CD4-positive, alpha-beta T cell treated with Interleukin-1 beta for 1 hour (primary cell): ENCODE measurements at regions not wholly inside any gene's neighbourhood (a gene's known extent, or its start where the extent isn't known, plus 50 kb on each side); places are given as distances from the start of the nearest gene placed in this dataset.

Experiments
- DNase-seq, 2 donors: peaks; one replicate each; pipeline ENCODE4 v3.0.0-alpha.2; 2020 to 2022

DNA sequence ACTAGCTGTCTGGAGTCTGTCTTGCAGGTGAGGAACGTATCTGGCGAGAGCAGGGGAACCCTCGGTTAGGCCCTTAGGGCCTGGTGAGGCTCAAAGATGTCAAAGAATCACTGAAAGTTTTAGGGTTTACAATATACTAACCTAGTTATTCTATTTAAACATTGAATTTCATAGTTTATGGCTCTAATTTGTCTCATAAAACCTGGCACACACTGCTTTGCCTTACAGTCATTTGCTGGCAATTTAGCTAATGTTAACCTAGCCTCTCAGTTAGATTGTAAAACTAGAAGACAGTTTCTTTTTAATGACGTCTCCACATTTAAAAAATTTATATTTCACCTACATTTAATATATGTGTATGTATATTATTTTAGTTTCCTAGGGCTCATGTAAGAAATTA lies 89.6 kb upstream of the DOCK10 start:
- DNase-seq: no peak

DNA sequence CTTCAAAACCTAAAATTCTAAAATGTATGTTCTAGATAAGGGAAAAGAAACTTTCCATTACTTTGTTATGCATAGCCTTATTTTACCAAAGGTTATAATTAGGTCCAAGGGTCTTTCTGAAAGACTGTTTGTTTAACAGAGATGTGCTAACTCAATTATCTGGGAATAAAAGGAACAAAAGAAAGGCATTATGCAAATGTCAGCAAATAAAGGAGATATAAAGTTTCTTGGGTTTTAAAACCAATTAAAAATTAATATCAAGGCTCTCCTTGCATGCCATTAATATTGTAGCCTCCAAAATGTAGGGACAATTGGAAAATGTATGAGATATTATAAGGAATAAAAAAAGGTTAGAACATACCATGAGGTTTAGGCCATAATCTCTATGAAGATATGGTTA lies 87.8 kb upstream of the DOCK10 start:
- no peak for DNase-seq

DNA sequence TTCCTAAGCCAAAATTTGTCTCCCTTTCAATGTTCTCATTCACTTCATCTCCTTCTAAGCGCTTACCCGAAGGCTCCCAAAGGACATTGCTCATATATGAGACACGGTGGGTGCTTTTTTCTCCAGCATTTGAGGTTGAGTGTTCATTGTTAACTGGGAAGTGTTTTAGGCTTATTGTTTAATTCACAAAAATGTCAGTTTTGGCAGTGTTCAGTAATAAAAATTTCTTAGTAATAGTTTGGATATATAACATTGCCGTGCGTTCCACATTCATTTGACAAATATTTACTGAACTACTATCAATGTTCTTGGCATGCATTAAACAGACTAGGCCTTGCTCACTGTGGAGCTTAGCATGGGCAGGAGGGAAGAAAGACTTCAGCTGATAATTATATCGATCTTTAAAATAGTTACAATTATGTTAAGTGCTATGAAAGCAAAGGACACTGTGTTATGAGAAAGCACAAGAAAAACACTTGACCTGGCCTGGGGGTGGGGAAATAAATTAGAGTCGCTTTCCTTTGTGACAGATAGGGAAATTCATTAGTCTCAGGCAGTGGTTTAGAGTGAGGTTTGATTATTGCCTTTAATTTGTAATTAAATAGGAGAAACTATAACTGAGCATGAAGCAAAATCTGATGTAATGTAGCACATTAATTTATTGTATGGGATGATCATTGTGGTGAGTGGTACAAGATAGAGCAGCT lies 82.2 kb upstream of the DOCK10 start:
- DNase-seq: no peak

DNA sequence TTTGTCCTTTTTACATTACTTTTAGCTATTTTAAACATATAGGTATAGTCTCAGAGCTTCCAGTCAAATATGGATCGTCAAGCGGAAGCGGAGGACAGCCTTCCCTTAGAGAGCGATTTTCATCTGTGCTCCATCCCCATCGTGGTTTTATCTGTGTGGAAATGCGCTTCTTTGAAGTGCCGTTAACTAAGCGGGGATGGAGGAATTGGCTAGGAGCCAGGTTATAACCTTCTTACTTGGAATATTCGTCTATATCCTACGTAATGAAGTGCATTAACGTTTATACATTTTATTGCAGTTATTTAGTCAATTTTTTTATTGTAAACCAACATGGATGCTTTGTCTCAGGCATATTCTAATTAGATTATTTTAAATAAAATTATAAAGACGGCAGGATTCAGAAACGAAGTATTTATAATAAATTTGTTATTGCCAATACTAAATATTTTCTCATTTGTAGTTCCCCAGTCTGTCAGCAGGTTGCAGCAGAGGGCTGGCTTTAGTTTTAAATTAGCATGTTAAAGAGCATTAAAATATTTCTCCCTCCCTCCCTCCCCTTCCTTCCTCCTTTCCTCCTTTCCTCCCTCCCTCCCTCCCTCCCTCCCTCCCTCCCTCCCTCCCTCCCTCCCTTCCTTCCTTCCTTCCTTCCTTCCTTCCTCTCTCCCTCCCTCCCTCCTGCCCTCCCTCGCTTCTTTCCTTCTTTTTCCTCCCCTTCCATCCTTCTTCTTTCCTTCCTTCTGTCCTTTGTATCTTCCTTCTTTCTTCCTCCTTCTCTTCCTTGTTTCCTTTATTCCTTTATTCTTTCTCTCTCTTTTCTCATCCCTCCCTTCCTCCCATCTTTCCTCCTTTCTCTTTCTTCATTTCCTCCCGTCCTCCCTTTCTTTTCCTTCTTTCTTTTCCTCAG lies 80.6 kb upstream of the DOCK10 start:
- peak in 1 of 2 donors; percentile 28 for DNase-seq

DNA sequence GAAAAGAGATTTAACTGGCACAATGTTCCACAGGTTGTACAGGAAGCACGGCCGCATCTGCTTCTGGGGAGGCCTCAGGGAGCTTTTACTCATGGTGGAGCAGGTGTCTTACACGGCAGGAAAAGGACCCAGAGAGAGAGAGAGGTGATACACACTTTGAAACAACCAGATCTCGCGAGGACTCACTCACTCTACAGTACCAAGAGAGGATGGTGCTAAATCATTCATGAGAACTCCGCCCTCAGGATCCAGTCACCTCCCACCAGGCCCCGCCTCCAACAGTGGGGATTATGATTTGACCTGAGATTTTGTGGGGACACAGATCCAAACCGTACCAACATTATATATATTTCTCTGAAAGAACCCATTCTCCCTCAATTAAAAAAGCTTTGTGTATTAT lies 79.7 kb upstream of the DOCK10 start:
- no peak for DNase-seq

DNA sequence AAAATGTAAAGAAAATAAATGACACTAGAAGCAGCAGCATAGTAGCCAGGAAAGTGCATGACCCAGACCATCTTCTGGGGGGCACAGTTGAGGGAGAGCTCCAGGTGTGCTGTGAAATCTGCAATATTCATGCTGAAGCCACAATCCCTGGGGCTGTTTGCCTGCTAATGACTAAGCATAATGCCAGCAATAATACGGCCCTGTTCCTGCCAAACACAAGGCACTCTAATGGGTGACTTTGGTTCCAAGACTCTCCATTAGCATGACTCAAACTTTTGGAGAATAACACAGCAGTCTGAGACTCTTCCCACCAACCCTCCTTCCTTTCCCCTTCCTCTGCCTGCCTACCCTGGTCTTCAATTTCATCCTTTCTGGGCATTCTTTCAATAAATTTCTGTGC lies 77.9 kb upstream of the DOCK10 start:
- DNase-seq: no peak

DNA sequence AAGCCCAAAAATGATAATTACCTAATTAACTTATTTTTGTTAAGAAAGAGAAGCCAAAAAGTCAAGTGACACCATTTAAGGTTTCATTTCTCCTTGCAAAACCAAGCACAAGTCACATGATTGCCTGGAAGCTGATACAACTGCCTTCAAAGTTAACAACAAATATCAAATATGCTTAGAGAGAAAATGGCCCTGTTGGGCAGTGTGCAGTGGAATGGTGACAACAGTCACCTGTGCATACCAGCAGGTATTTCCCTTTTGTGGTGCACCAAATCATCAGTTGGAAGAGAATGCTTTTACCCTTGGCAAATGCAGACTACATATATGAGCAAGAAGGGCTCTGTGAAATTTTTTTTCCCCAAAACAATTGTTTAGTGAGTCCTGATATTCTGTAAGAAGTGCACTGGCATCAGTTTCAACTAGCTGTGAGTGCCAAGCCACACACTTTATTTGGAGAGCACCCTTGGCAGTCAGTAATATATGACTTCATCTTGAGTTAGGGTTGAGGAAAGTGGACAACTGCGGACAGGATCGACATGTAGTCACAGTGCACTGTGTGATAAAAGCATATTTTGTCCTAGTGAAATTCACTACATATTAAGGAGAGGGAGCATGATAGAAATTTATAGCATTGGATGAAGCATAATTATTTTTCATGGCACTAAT lies 74.9 kb upstream of the DOCK10 start:
- DNase-seq: no peak

DNA sequence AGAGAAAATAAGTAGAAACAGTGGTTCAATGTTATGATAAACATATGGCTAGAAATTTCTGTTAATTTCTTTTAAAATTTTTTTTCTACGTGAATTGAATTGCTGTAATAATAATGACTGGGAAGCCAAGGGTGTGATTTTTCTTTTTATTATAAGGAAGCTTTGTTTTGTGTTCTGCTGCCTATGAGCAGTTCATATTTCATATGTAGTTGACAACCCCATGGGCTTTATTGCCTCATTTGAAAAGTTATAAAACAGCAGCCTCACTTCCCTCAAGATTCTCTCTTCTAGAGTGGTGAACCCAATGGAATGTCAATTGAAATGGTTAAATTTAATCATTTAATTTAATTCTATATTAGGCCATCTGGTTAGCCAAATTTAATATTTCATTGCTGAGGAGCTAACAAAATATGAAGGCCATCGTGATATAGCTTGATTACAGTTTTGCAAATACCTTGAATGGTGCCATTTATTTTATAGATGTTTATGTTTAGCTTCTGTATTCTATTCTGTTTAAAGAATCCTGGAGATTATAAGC lies 72.6 kb upstream of the DOCK10 start:
- DNase-seq: no peak

DNA sequence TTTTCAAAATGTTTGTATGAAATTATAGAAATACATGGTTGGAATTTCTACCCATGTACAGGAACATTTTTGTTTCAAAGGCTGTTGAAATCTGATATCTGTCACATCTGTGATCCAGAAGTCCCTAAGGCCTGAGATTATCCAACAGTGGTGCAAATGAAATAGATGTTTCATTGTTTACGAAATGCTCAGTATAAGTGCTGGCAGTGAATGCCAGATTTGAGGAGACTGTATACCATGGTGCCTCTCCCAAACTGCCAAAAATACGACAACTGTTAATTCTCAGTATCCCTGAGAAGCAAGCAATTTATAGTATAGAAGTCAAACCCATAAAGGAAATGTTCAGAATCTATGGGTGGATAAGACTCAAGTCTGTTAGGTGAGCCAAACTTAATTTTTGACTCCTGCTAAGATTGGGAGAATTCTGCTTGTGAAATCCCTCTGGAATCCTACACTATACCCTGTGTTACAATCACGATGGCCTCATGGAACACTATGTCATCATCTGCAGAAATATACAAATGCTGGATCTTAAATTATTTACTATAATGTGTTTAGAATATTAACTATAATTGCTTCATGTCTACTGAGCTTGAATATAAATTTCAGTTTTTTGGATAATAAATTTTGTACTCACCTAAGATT lies 71.2 kb upstream of the DOCK10 start:
- DNase-seq: no peak

DNA sequence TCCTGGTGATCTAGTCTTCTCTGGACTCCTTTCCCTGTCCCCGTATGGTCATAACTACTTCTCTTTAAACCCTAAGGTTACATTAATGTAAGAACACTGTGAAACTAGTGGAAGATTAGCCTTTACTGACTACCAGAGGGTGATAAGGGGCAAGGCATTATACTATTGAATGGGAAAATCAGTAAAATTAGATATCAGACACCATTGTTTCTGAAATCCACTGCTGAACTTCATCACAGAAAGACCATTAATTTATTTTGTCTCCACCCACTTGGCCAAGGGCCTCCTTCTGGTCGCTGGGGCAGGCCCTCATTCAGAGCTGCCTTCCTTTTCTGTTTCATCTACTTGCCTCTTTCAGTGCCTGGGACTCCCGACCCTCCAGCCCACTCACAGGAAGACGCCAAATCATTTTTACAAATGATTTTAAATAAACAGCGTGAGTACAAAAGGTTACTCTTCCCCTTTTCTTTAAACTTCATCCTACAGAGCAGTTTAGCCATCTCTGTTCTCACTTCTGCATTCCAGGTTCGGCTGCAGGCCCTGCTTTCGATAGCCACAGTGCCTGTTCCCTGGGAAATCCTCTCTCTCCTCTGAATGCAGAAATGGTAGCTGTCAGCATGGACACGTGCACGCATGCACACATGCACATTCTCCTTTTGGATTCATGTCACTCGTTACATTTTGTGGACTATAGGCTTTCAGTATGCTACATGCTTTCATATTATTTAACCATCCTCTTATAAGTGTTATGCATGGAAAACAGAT lies 70.3 kb upstream of the DOCK10 start:
- DNase-seq: peak in 1 of 2 donors; percentile 12

DNA sequence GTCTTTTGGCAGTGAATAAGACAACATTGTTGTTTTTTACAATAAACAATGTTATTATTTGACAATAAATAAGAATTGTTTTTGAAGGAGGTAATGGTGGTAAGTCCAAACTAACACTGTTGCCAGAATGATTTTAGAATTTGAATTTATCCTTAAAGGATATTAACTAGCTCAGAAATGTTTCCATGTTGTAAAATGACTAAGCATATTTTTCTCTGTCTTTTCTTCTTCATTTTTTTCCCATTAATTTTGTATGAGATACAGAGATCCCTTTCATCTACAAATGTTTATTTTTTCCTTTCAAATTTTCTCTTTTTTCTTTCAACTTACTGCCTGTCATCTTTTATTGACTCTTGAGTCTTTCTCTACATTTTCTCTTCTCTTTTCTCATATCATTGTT lies 66.5 kb upstream of the DOCK10 start:
- DNase-seq: no peak

DNA sequence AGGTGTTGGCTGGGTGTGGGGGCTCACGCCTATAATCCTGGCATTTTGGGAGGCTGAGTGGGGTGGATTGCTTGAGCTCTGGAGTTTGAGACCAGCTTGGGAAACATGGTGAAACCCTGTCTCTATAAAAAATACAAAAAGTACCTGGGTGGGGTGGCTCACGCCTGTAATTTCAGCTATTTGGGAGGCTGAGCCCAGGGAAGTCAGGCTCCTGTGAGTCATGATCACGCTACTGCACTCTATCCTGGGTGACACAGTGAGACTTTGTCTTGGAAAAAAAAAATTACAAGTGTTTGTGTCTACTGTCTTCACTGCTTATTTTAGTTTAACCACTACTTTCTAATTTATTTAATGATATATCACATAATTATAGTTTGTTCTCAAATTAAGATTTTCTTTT lies 62.7 kb upstream of the DOCK10 start:
- no peak for DNase-seq

DNA sequence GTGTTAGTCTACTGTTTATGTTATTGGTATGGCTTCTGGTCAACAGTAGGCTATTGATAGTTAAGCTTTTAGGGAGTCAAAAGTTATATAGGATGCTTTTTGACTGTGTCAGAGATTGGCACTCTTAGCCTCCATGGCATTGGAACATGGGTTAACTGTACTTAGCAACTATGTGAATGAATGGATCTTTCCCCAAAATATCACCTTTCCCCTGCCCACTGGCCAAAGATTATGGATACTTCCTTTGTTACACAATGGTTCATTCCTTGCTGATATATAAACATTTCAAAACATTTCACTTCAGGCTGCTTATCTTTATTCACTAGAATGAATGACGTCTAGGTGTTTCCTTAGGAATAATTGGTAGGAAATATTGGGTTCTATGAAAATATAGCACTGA lies 62.1 kb upstream of the DOCK10 start:
- DNase-seq: no peak

DNA sequence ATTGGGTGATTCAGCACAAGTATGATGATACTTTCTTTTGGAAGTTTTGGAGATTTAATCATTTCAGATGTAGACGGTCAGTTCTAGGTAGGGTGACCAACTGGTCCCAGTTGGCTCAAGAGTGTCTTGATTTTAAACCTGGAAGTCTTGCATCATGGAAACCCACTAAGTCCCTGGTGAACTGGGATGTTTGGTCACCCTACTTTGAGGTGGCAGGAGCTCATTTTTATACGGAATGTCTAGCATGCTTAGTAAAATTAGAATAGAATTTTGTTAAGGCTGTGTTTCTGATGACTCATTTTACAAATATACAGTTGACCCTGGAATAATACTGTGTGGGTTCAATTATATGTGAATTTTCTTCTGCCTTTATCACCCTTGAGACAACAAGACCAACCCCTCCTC lies 61.5 kb upstream of the DOCK10 start:
- no peak for DNase-seq

DNA sequence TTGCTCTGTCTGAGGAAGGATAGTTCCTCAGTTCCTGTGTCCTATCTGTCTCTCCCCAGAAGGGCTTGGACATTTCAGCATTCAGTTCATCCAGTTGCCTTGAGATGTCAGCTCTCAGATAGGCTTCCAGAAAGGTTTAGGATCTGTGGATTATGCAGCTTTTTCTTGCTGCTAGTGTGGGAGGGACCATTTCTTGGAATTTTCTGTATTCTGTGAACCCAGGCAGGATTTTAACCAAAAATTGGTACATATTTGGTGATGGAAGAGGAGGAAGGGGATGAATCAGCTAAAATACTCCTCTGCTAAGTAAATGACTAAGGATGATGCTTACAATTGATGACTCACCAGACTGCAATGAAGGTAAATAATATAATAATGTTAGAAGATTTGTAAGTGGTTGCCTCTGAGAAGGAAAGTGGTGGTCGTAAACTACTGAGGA lies 58.6 kb upstream of the DOCK10 start:
- DNase-seq: no peak

DNA sequence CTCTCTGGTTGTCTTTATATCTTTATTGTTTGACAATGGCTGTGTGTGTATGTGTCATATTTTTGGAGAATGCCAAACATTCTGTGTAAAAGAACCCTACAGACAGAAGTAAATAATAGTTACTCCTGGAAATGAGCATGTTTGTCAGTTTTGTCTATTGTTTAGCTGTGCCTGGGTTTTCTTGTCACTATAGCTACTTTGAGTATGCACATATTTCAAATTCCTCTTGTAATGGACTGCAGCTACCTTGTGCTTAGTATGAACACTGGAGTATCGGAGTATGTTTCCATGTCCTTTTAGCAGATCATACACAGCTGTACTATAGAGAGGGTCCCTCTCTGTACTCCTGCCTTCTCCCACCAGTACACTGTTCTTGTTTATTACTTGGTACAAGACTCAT lies 58.0 kb upstream of the DOCK10 start:
- no peak for DNase-seq

DNA sequence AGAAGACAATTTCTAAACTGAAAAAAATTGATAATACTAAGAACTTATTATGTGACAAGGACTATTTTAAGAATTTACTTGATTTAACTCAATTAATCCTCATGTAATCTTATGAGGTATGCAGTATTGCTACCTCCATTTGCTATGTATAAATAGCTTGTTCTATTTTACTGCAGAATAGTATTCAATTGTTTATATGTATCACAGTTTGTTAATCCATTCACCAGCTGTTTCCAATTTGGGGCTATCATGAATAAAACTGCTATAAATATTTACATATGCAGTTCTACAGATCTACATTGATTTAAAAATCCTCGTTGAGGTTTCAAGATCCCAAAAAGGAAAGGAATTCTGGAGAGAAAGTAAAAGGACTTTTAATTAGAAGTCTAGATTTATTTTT lies 54.8 kb upstream of the DOCK10 start:
- no peak for DNase-seq
